Calu3 (cell line): ENCODE measurements at regions not wholly inside any gene's neighbourhood (a gene's known extent, or its start where the extent isn't known, plus 50 kb on each side); places are given as distances from the start of the nearest gene placed in this dataset.

Experiments
- BruUV-seq: library from RNA; stranded (reverse); fragments of 400-500 nt; replicated peaks from 2 replicates; lab custom pipeline; 2021; lab: Mats Ljungman, UMichigan
- CTCF ChIA-PET: fragments of 300-600 bp; sonication (Branson Sonifier 250); formaldehyde crosslinking; loops from one replicate; lab custom pipeline; 2022; ENCODE audit warnings: antibody characterized with exemption; lab: Charles Lee
- DNase-seq: peaks from one replicate; pipeline ENCODE4 v3.0.0; 2022
- H3K27ac Mint-ChIP-seq: one replicate; pipeline ENCODE4 v1.8.0; 2022; ENCODE audit warnings: mixed read lengths; ENCODE audit not compliant: unreplicated experiment
- H3K27me3 Mint-ChIP-seq: one replicate; pipeline ENCODE4 v1.8.0; 2022; ENCODE audit warnings: mixed read lengths; ENCODE audit not compliant: unreplicated experiment
- H3K36me3 Mint-ChIP-seq: one replicate; pipeline ENCODE4 v1.8.0; 2022; ENCODE audit warnings: mild to moderate bottlenecking, moderate library complexity, mixed read lengths; ENCODE audit not compliant: insufficient read depth, unreplicated experiment
- H3K4me1 Mint-ChIP-seq: one replicate; pipeline ENCODE4 v1.8.0; 2022; ENCODE audit warnings: mild to moderate bottlenecking, low read depth, mixed read lengths; ENCODE audit not compliant: unreplicated experiment
- H3K4me3 Mint-ChIP-seq: one replicate; pipeline ENCODE4 v1.8.0; 2022; ENCODE audit warnings: mild to moderate bottlenecking, low read depth, moderate library complexity, mixed read lengths; ENCODE audit not compliant: unreplicated experiment
- H3K9me3 Mint-ChIP-seq: one replicate; pipeline ENCODE4 v1.8.0; 2022; ENCODE audit warnings: low read depth, mixed read lengths; ENCODE audit not compliant: unreplicated experiment
- intact Hi-C: fragments of 100-400 bp; cut with micrococcal nuclease; formaldehyde crosslinking; loops from one replicate; pipeline ENCODE4 v1.10.0; 2022; ENCODE audit not compliant: unreplicated experiment
- TF ChIP-seq, protein P1 (sequence below): fragments of 200-600 bp; IDR thresholded peaks from one replicate; pipeline ENCODE4 v1.8.0; 2022; ENCODE audit warnings: antibody characterized with exemption; ENCODE audit not compliant: unreplicated experiment

DNA sequence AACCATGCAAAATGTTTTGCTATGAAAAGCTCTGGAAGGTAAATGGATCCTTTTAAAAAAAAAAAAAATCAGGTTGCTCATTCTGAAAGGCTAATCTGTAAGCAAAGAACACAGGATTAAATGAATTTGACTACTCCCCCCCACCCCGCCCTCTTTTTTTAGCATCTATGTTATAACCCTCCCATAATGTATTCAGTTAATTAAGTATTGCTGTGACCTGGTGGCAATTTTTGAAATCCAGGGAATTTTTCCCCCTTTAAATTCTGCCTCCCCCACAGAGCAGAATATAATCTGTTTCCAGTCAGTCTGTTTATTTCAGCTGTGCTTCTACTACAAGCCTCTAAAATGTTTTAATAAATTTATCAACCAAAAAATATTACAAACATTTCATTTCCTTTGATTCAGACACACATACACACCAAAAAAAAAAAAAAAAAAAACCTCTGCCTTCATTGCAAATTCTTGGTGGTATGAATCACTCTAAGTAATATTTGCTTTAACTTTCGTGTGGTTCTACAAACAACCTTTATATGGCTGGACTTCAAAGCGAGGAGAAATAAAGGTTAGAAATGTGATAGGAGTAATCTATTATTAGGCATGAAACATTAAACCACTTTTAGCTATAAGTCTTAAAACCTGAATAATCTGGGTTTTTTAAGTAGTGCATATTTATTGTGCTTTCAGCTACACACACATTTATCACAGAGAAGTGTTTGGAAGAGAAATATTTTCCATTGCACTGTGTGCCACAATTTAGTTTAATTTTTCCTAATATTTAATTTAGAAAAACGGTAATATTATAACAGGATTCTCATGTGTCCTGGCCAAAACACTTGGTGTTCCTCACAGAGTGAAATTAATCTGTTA, 64.4 kb upstream of the ARID5B start:
- no TSS peak for BruUV-seq
- Mint-ChIP-seq H3K4me1 (peaks cover 52% of the 10 kb centered on the region), H3K4me3 (peak overlapping the region; percentile 6), H3K36me3 (peaks cover 5% of the 10 kb centered on the region), H3K9me3 (no peaks in the 10 kb centered on the region), H3K27ac (peak overlapping the region; percentile 63), H3K27me3 (peaks cover 29% of the 10 kb centered on the region)
- DNase-seq: no peak
- TF ChIP-seq, protein P1, sequence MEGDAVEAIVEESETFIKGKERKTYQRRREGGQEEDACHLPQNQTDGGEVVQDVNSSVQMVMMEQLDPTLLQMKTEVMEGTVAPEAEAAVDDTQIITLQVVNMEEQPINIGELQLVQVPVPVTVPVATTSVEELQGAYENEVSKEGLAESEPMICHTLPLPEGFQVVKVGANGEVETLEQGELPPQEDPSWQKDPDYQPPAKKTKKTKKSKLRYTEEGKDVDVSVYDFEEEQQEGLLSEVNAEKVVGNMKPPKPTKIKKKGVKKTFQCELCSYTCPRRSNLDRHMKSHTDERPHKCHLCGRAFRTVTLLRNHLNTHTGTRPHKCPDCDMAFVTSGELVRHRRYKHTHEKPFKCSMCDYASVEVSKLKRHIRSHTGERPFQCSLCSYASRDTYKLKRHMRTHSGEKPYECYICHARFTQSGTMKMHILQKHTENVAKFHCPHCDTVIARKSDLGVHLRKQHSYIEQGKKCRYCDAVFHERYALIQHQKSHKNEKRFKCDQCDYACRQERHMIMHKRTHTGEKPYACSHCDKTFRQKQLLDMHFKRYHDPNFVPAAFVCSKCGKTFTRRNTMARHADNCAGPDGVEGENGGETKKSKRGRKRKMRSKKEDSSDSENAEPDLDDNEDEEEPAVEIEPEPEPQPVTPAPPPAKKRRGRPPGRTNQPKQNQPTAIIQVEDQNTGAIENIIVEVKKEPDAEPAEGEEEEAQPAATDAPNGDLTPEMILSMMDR: no peak
- CTCF ChIA-PET: interaction anchor here (0.9 to 1.6 kb wide), 6 partner anchors 16 to 408 kb away, joined by 3 to 21 read pairs (median 4); no protein-coding TSS in a partner anchor
- intact Hi-C loops: loop anchor here (2.0 to 10.0 kb wide), 5 partner anchors 64 to 415 kb away; partner anchors contain the start of gene ARID5B

DNA sequence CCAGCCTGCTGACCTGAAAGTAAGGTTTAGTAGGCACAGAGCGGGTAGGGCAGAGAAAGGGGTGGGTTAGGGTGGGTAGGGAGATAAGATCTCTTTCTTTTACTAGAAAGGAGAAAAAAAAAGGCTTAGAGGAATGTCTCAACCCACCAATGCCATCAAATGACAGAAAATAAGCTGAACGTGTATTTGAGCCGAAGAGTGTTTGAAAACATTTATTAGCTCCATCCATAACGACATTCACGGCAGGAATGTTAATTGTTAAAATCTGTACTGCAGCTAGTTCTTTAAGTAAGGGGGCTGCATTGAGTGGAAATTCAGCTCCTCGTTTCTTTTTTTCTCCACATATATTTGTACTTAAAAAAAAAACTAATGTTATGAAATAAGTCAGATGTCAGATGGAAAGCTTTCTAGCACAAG, 63.7 kb upstream of the ARID5B start:
- CTCF ChIA-PET: interaction anchor here (1.0 to 1.6 kb wide), 4 partner anchors 16 to 407 kb away, joined by 3 to 21 read pairs (median 5); no protein-coding TSS in a partner anchor
- H3K4me1 Mint-ChIP-seq: peaks cover 52% of the 10 kb centered on the region
- intact Hi-C loops: loop anchor here (2.0 to 10.0 kb wide), 5 partner anchors 63 to 415 kb away; partner anchors contain the start of gene ARID5B
- H3K4me3 Mint-ChIP-seq: peak overlapping the region; percentile 6
- TF ChIP-seq, protein P1: no peak
- peaks cover 29% of the 10 kb centered on the region for H3K27me3 Mint-ChIP-seq
- no peaks in the 10 kb centered on the region for H3K9me3 Mint-ChIP-seq
- no TSS peak for BruUV-seq
- DNase-seq: no peak
- peaks cover 5% of the 10 kb centered on the region for H3K36me3 Mint-ChIP-seq
- H3K27ac Mint-ChIP-seq: no peak overlapping the region

DNA sequence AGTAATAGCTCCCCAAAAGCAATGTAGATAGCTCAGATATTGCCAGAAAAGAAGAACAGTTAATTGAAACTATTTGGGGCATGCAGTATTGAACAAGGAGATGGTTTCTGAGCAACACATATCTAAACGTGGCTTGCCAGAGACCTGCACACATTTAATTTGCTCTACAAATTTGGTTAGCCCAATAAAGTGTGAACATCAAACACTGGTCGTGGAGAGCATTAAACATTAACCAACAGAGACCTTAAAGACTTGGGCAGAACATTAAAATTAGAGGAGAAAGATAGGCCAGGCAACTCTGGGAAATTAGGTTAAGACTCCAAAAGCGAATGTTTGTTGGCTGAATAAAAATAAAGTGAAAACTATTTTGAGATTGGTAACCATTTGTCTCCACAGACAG, 61.6 kb upstream of the ARID5B start:
- peaks cover 38% of the 10 kb centered on the region for H3K4me1 Mint-ChIP-seq
- peaks cover 29% of the 10 kb centered on the region for H3K27me3 Mint-ChIP-seq
- no peak overlapping the region for H3K4me3 Mint-ChIP-seq
- TF ChIP-seq, protein P1: no peak
- H3K9me3 Mint-ChIP-seq: no peaks in the 10 kb centered on the region
- H3K36me3 Mint-ChIP-seq: peaks cover 5% of the 10 kb centered on the region
- no TSS peak for BruUV-seq
- CTCF ChIA-PET: no interaction called here
- intact Hi-C loops: loop anchor here (5.0 to 10.0 kb wide), 3 partner anchors 235 to 412 kb away; no protein-coding TSS in a partner anchor
- DNase-seq: no peak
- H3K27ac Mint-ChIP-seq: no peak overlapping the region

DNA sequence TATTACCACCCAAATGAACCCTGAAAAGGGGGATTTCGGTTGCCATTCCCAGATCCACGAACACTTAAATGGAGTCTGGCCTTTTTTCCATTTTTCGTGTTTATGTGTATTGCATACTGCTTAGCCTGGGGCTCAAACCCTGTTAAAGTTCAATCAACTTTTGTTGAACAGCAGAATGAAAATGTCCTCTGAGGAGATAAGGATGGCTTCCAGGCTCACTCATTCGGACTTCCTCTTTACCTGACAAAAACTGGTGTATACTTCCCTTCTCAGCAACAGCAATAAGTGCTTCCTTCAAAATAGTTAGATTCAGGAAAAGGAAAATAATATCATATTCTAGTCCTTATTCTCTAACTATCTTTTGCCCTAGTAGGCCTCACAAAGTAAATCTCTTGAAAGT, 61.1 kb upstream of the ARID5B start:
- Mint-ChIP-seq H3K27ac (no peak overlapping the region), H3K36me3 (peaks cover 5% of the 10 kb centered on the region), H3K4me1 (peaks cover 33% of the 10 kb centered on the region), H3K4me3 (no peak overlapping the region), H3K9me3 (no peaks in the 10 kb centered on the region), H3K27me3 (peaks cover 29% of the 10 kb centered on the region)
- BruUV-seq: no TSS peak
- DNase-seq: no peak
- intact Hi-C loops: no loop called here
- TF ChIP-seq, protein P1: no peak
- CTCF ChIA-PET: no interaction called here
